ENCODE measurements at regions not wholly inside any gene's neighbourhood (a gene's known extent, or its start where the extent isn't known, plus 50 kb on each side); places are given as distances from the start of the nearest gene placed in this dataset.

GRCh38 chr2:41709702-41710599, 337.9 kb upstream of the PKDCC start:
- no peak overlapping the region for H3K27ac ChIP-seq
- TF ChIP-seq CTCF (conservative IDR thresholded peaks at IDR 0.05) (no peak), ZFX (IDR thresholded peaks at IDR 0.05) (no peak)

GRCh38 chr2:41710944-41711343, 336.9 kb upstream of the PKDCC start:
- no peak for TF ChIP-seq CTCF (conservative IDR thresholded peaks at IDR 0.05)
- no peak for TF ChIP-seq ZFX (IDR thresholded peaks at IDR 0.05)

DNA sequence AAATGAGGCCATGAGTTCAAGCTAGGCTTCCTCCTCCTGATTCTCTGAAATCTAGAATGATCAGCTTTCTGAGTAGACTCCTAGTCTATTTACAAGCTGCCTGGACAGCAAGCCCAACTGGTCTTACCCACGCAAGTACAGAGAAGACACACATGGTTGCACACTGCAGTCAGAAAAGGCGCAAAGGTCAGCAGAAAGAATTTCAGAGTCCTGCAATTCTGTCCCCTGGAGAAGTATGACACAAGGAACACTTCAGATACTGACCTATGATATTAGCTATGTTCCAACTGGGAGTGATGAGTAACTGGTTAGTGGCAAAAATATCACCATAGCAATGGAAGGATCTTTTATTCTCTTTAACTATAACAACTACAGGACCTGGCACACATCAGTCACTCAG, 336.1 kb upstream of the PKDCC start:
- TF ChIP-seq CTCF (conservative IDR thresholded peaks at IDR 0.05), result no peak
- no peak for TF ChIP-seq ZFX (IDR thresholded peaks at IDR 0.05)

More at GRCh38 chr2:41710944-41711343, 336.9 kb upstream of the PKDCC start:
- no peak overlapping the region for H3K27ac ChIP-seq

DNA sequence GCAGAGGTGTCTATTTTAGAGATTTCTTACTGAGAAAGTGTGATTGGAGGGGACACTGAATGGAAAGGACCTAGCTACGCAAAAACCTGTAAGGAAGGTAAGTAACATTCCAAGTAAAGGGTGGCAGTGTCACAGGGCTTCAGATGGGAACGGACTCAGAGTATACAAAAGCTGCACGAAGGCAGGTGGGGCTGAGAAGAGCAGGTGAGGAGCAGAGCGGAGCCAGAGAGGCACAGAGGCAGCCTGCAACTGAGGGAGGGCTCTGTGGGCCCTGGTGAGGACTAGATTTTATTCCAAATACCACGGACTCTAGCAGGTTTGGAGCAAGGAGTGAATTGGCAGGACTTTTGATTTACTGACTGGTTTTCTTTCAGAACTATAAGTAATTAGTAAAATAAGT, 331.3 kb upstream of the PKDCC start:
- no peak for TF ChIP-seq ZFX (IDR thresholded peaks at IDR 0.05)
- no peak for TF ChIP-seq CTCF (conservative IDR thresholded peaks at IDR 0.05)
- H3K27ac ChIP-seq, result no peak overlapping the region

More for the DNA sequence above, 336.1 kb upstream of the PKDCC start:
- no peak overlapping the region for H3K27ac ChIP-seq

DNA sequence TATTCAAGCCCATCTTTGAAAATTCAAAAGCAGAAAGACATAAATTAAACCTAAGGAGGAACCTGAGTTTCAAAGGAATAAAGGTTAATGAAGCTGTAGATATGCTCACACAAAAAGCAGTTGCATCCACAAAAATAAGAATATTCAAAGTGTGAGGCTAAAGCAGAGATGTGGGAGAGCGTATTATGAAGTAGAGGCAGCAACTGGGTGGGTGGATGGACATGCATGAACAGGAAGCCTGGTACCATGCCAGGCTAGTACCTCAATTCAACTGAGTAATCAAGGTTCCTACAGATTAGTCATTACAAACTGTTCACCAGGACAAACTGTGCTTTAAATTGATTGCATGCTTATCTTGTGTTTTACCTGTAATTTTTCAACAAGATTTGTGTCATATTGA, 330.0 kb upstream of the PKDCC start:
- no peak overlapping the region for H3K27ac ChIP-seq
- no peak for TF ChIP-seq ZFX (IDR thresholded peaks at IDR 0.05)
- TF ChIP-seq CTCF (conservative IDR thresholded peaks at IDR 0.05), result no peak

DNA sequence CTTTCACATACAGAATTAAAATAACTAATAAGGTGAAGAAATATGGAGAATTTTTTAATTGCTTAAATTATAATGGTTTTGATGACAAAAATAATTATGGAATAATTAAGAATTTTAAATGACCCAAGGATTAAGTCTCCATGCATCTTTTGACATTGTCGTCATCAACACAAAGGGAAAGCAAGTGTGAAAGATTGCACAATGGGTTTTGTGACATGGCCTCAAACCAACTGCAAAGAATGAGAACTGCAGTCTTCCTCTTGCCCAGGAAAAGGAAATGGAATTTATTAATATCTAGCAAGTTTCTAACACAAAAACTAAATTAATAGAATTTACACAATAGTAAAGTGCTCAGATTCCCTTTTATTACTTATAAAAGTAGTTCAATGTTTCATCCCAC, 329.1 kb upstream of the PKDCC start:
- no peak overlapping the region for H3K27ac ChIP-seq
- no peak for TF ChIP-seq CTCF (conservative IDR thresholded peaks at IDR 0.05)
- TF ChIP-seq ZFX (IDR thresholded peaks at IDR 0.05), result no peak

DNA sequence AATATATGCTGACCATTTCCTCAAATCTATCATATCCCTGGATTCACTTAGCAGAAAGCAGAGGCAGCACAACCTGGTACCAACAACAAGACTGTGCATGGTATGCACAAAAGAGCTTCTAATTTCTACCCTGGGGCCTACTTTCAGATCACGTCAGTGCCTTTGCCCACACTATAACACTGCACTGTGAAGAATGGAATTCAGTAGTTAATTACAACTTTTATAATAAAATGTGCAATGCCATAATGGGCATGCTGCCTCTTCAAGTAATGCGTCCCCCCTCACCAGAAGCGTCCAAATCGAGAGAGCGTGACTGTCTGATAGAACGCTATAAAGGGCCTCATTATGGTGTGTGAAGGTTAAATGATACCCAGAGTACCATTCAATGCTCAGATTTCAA, 328.1 kb upstream of the PKDCC start:
- no peak overlapping the region for H3K27ac ChIP-seq
- TF ChIP-seq ZFX (IDR thresholded peaks at IDR 0.05) (no peak), CTCF (conservative IDR thresholded peaks at IDR 0.05) (no peak)
